Tongue (tissue), 1 donor: ENCODE measurements at regions not wholly inside any gene's neighbourhood (a gene's known extent, or its start where the extent isn't known, plus 50 kb on each side); places are given as distances from the start of the nearest gene placed in this dataset.
"Not testable (repeated sequence)": the region's sequence is repeated elsewhere in the genome, so short reads cannot be mapped to it uniquely, and the experiment has no call there.

Experiments
- DNase-seq: peaks from one replicate; pipeline ENCODE4 v3.0.0-alpha.2; 2015

DNA sequence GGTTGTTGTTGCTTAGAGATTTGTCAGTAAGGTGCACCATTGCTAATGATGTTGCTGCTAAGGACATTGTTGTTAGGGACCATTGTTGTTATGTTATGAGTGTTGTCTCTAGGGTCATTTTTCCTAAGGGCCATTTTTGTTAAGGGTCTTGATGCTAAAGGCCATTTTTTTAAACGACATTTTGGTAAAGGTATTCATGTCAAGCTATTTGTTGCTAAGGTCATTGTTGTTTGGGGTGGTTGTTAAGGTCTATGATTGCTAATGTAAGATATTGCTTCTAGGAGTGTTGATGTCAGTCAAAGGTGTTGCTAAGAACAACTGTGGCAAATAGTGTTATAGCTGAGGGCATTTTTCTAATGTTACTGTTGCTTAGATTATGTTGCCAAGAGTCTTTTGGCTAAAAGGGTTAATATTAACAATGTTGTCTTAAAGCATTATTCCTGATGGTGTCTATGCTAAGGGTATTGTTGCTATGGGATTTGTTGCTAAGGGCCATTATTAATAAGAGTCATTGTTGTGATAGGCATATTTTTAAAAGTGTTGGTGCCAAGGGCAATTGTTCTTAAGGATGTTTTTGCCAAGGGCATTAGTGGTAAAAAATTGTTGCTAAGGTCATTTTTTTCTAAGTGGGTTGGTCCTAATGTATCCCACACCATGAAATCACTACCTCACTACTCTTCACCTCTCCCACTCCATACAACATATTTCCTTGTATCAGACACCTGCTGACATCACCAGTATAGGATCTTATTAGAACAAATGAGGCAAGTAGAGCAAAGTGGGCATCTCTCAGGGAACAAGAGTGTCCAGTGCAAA lies 56.2 kb downstream of the SPATA31A6 start:
- not testable (repeated sequence) for DNase-seq

DNA sequence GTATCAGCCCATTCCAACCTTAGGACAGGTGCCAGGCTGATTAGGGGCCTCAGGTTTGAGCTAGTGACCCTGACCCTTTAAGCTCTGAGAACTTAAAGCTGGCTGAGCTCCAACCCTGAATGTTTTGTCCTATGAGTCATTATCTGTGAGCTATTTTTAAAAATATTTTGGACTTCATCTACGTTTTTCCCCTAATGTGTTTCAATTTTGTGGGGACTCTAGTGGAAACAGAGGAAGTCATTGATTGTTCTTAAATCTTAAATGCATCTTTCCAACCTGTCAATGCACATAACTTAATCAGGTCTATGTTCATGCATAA lies 56.8 kb downstream of the SPATA31A6 start:
- not testable (repeated sequence) for DNase-seq

DNA sequence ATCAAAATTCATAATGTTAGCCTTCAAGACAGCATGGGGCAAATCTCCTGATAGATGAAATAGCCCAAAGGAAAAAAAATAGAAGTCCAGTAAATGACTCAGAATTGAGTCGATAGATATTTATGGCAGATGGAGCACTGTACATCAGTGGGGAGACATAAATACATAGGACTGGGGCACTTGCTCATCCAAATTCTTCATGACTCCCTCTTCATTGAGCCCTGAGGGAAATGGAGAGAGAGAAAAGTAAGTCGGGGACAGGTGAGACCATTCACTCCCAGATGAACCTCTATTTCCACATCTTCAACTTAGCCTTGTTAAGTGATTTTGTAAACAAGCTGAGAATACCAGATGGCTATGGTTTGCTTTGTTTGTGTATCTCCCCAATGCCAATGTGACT lies 59.8 kb downstream of the SPATA31A6 start:
- not testable (repeated sequence) for DNase-seq

DNA sequence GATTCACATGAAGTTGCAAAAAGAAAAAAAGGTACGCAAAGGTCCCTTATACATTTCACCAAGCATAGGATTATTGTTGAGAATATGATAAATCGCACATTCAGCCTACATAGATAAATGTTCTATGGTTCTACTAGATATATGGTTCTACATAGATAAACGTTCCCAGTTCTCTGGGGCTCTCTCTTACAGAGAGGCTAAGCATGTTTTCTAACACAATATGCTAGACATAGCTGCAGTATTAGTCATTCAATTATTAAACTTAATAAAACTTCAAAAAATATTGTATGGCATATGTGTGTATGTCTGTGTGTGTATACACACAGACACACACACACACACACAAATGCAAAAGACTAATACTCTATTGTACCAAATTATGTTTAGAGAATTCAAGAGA lies 60.4 kb downstream of the SPATA31A6 start:
- DNase-seq, result not testable (repeated sequence)

DNA sequence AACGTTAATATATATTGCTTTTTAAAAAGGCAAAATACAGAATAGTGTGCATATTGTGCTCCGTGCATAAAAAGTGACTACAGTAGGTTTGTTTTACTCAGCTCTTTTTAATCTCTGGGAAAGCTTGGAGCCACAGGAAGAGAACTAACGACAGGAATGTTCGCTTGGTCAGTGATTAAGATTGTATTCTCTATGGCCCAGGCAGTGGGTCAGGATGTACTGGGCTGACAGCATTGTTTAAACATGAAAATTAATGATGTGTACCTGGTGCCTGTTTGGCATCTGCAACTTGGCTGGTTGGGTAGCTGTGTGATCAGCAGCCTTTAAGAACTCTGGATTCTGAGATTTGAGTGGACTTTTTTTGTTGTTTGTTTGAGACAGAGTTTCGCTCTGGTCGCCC lies 85.3 kb downstream of the SPATA31A6 start:
- DNase-seq, result not testable (repeated sequence)

DNA sequence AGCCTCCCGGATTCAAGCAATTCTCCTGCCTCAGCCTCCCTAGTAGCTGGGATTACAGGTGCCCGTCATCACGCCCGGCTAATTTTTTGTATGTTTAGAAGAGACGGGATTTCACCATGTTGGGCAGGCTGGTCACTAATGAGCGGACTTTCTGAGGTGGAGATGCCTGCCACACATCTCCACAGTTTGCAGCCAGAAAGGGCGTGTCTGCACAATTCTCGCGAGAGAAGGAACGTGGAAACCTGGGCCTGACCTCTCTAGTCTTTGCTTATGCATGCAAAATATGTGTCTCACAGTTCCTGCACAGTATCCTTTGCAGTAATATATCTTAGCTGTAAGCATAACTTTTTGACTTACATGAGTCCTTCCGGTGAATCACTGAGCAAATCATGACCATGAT lies 85.7 kb downstream of the SPATA31A6 start:
- not testable (repeated sequence) for DNase-seq

DNA sequence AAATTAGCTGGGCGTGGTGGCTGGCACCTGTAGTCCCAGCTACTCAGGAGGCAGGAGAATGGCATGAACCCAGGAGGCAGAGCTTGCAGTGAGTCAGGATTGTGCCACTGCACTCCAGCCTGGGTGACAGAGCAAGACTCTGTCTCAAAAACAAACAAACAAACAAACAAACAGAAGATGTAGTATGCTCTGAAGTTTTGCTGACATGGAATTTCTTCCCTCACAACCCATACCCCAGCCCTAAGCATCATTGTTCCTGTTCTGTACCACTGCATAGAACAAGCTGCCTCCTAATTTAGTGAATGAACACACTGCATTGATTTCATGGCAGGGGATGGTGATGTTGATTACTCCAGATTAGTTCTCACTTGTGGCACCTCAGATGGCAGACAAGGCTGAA lies 89.7 kb downstream of the SPATA31A6 start:
- DNase-seq, result not testable (repeated sequence)

DNA sequence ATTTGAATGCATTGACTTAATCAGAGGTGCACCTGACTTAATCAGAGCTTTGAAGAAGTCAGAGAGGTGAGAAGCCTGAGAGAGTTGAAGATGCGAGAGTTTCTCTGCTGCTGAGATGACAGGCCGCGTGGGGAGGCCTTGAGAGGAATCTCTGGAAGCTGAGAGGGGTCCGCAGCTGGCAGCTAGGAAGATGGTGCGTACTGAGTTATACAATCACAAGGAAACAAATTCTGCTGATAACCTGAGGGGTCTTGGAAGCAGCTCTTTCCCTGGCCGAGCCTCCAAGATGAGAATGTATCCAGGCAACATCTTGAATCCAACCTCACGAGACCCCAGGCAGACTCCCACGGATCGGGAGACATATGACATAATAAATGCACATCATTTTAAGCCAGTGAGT lies 91.7 kb downstream of the SPATA31A6 start:
- no peak for DNase-seq

DNA sequence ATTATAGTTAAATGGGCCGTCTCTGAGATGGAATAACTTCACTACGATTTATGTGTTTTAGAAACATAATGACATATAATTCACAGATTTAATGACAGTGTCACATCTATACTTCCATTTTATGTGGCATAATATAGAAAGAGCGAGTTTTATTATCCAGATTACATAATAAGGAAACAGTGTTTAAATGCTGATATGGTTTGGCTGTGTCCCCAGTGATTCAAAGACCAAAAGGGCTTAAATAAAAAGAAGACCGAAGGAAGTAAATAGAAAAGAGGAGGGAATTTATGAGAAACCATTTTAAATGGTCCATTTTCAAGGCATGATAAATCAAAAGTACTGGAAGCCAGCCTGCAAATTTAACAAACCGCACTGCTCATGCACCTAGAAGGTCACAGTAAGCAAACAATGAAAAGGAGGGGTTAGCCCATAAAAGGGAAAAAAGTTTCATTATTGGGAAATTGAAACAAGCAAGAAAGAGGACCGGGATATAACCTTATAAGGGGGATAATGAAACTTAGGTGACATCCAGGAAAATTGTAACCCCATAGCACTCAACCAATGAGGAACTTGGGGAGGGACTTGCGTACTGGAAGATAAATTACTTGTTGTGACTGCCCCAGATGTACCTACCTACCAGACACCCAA lies 99.2 kb downstream of the SPATA31A6 start:
- DNase-seq, result not testable (repeated sequence)

DNA sequence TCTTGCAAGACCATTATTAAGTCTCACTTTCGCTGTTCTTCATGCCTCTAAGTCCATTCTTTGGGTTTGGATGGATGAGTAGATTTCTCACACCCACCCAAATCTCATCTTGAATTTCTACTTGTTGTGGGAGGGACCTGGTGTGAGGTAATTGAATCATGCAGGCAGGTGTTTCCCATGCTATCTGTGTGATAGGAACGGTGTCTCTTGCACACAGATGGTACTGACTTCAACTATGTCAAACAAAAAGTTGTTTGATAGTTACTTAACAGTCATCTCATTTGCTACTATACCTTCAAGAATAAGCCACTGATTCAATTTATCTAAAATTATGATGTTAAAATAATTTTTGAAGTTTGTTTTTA lies 99.7 kb downstream of the SPATA31A6 start:
- DNase-seq, result not testable (repeated sequence)

DNA sequence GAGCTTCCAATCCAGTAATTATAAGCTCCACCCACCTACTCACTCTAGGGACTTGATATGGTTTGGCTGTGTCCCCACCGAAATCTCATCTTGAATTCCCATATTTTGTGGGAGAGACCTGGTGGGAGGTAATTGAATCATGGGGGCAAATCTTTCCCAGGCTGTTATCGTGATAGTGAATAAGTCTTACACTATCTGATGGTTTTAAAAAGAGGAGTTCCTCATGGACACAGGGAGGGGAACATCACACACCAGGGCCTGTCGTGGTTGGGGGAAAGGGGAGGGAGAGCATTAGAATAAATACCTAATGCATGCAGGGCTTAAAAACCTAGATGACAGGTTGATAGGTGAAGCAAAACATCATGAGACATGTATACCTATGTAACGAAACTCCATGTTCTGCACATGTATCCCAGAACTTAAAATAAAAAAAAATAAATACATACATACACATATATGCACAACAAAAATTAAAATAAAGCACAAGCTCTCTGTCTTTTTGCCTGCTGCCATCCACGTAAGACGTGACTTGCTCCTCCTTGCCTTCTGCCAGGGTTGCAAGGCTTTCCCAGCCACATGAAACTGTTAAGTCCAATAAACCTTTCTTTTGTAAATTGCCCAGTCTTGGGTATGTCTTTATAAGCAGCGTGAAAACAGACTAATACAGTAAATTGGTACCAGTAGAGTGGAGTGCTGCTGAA lies 102.8 kb downstream of the SPATA31A6 start:
- not testable (repeated sequence) for DNase-seq

DNA sequence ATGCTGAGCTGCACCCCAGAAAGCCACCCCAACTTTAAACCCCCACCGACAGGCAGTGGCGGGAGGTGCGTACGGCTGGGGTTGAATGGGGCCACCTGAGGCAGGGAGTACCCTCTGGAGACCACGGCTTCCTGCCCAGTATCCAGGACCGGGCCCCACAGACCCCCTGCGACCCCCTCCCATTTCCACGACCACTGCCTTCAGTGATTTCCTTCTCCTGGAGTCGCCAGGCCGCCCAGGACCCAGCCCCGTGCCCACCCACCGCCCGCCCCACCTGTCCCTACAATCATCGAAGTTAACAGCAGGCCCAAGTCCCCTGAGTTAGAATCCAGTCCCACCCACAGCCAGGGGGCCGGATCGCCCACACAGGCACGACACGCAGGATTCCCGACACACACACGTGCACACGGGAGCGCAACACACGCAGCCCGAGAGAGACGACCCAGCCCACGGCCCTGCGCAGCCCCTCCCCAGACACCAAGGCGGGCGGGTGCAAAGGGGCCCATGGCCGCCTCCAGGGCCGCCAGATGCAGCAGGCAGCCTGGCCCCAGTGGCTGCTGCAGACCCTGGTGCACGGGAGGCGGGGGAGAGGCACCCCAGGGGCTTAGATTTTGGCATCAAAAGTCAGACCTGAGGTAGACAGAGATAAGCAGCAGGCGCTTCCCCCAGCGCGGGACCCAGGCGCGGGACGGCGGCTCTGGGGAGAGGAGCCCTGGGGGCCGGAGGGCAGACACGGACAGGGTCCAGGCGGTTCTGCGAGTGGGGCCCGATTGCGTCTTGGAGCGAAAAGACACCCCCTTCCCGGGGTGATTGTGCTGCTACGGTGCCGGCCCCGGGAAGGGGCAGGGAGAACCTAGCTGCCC lies 104.8 kb downstream of the SPATA31A6 start:
- DNase-seq, result not testable (repeated sequence)

DNA sequence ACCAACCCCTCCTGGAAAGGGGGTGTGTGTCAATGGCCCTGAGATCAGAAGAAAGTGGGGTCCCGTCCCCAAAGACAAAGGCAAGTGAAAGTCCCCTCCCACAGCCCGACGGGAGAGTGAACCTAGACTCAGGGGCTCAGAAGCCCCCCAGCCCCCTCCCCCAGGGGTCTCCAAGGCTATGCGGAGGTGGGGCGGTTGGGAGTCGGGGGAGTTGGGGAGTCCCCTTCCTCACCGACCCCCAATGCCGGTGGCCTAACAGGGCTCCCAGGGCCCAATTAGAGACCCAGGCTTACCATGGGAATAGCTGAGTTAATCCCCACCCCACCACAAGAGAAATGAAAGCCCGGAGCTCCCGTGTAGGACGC lies 105.4 kb downstream of the SPATA31A6 start:
- DNase-seq, result not testable (repeated sequence)

DNA sequence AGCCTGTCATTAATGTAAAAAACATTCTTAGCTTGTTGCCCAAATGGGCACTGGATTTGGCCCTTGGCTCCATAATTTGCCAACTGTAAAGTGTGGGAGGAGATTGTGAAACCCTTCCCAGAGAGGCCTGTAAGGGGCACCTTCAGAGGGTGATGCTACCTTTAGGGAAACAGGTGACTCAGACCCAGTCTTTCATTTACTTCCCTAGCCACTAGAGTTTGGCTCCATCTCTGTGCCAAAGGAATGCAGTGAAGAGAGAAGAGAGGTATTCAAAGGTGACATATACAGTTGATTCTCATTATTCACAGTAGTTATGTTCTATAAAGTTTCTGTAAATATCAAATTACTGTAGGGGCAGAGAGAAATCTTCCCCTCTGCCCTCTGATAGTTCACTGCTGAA lies 116.7 kb downstream of the SPATA31A6 start:
- DNase-seq, result not testable (repeated sequence)

DNA sequence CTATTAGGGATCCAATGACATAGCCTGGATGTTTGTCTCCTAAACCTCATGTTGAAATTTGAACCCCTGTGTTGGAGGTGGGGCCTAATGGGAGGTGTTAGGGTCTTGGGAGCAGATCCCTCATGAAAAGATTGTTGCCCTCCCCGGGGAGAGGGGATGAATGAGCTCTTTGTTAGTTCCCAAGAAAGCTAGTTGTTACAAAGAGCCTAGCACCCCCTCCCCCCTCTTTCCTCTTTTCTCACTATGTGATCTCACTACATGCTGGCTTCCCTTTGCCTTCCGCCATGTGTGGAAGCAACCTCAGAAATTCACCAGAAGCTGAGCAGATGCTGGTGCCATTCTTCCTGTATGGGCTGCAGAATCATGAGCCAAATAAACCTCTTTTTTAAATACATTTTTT lies 123.2 kb downstream of the SPATA31A6 start:
- DNase-seq, result not testable (repeated sequence)

DNA sequence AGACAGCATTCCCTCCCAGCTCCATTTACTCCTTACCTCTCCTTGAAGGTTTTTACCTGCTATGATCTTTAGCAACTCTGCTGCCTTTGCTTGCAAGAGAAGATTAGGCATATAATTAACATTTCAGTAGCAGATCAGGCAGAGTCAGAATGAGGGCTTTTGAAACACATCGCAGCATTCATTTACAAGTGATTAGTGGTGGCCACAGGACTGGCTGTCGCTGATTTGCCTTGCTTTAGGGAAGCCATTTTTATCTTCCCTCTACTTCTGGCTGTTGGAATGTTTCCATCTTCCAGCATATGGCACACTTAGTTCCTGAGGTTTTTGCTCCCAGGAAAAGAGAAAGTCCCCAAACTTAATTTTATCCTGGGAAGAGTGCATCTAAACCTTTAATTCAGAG lies 124.0 kb downstream of the SPATA31A6 start:
- not testable (repeated sequence) for DNase-seq

DNA sequence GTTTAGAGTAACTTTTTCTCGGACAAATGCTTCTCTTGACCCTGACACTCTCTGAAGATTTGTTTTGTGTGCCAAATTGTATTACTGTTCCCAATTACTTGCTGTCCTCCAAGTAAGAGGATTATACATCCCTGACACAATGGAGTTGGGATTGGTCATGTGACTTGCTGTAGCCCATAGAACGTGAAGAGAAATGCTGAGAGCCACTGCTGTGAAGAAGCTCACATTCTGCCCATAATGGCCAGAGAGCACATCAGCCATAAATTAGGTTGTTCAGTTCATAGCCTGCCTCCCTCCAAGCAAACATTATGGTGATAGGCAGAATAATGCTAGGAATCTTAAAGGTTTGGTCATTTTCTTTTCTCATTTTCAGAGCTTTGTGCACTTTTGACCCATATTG lies 127.5 kb downstream of the SPATA31A6 start:
- not testable (repeated sequence) for DNase-seq

DNA sequence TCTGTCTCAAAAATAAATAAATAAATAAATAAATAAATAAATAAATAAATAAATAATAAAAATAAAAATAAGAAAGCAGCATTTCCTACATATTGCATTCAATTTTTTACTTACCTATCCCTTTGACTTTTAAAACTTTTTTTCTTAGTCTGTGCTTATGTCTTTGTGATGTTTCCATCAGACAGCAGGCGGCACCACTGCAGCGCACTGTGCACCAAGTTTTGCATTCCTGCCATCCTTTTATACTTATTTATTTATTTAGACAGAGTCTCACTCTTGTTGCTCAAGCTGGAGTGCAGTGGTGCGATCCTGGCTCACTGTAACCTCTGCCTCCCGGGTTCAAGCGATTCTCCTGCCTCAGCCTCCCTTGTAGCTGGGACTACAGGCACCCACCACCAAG lies 132.6 kb downstream of the SPATA31A6 start:
- not testable (repeated sequence) for DNase-seq

DNA sequence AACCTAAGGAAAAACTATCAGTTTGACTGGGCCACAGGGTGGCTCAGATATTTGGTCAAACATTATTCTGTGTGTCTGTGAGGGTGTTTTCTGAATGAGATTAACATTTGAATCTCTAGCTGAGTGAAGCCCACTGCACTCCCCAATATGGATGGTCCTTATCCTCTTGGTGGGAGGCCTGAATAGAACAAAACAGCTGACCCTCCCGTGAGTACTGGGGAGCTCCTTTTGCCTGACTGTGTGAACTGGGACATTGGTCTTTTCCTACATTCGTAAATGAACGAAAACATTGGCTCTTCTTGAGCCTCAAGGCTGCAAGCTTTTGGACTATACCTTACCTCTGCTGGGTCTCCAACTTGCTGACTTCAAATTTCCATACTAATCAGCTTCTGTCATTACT lies 134.2 kb downstream of the SPATA31A6 start:
- DNase-seq, result not testable (repeated sequence)

DNA sequence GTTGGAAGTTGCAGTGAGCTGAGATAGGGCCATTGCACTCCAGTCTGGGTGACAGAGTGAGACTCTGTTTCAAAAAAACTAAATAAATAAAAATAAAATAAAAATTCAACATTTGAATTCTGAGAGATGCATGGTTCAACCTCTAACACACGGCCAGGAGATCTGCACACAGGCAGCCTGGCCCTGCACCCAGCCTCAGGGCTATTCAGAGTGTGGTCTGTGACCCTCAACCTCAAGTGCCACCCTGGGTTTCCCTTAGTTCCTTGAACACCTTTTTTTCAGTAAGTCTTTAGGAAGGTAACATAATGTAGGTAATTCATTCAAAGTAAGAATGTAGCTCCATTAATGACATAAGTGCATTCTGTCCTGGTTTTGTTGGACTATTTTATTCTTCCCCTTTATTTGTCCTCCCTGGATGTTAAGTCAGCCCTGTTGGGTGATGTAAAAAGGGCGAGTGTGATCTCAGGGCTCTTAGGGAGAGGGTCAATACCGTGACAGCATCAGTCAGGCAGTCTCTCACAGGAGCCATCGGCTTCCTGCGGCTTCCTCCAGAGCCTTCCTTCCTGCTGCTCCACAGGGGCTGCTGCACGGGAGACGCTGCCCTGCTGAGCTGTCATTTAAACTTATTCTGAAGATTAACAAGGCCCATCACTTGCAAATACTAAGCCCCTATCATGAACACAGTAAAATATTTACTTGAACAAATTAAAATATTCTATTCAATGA lies 139.8 kb downstream of the SPATA31A6 start:
- DNase-seq, result not testable (repeated sequence)

DNA sequence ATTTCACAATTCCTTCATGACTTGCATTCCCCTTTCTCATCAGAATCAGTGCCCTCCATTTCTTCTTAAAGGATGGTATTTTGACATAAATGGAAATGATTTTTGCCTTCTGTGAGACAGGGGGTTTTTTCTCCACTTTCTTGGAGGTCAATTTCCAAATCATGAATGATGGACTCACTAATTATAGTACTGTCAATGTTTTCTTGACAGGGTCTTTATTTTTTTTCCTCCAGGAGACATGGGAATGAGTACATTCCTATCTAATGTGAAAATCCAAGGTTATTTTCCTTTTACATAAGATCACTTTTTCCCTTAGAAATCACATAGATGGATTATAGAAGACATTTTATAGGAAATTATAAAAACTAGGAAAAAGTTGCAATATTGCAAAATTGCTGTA lies 141.7 kb downstream of the SPATA31A6 start:
- not testable (repeated sequence) for DNase-seq

DNA sequence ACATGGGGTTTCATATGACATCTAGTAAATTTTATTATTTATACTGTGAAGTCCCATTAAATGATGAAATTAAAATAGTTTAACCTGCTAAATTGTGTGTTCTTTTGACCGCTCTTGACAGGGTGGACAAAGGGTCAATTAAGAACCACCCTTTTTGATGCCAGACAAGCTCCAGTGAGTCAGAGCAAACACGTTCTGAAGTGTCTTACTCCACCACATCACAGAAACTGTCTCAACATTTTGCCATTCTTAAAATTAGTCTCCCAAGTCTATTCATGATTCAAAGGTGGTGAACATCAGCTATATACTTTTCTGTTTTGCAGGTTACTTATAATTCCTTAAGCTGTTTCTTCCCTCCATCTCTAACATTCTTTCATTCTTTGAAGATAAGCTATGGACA lies 142.1 kb downstream of the SPATA31A6 start:
- DNase-seq, result not testable (repeated sequence)
